ENCODE measurements at regions not wholly inside any gene's neighbourhood (a gene's known extent, or its start where the extent isn't known, plus 50 kb on each side); places are given as distances from the start of the nearest gene placed in this dataset.

- TF ChIP-seq CTCF (IDR thresholded peaks at IDR 0.05; ENCODE audit: low read depth, low read length), result peak; percentile 71
- TF ChIP-seq, protein P1, sequence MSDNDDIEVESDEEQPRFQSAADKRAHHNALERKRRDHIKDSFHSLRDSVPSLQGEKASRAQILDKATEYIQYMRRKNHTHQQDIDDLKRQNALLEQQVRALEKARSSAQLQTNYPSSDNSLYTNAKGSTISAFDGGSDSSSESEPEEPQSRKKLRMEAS (IDR thresholded peaks at IDR 0.05; ENCODE audit: low read depth, low read length), result no peak
- no peak overlapping the region for H3K4me3 ChIP-seq (ENCODE audit: low read depth, low read length)
- peak; percentile 70 for DNase-seq (ENCODE audit: low read depth)
These were observed 94.0 kb downstream of the ACTL7B start for GRCh38 chr9:108761655-108762347.

GRCh38 chr9:108760841-108761240 is 94.9 kb downstream of the ACTL7B start:
- no peak for TF ChIP-seq CTCF (IDR thresholded peaks at IDR 0.05; ENCODE audit: low read depth, low read length)
- TF ChIP-seq, protein P1 (IDR thresholded peaks at IDR 0.05; ENCODE audit: low read depth, low read length), result no peak
- TF ChIP-seq MYC (IDR thresholded peaks at IDR 0.05; ENCODE audit: low read depth, low read length), result no peak
- TF ChIP-seq POLR2A (IDR thresholded peaks at IDR 0.05; ENCODE audit: extremely low read depth, insufficient read length), result no peak
- H3K4me3 ChIP-seq (ENCODE audit: low read depth, low read length), result no peak overlapping the region
- no peak for DNase-seq (ENCODE audit: low read depth)

GRCh38 chr9:108759835-108760234 is 96.0 kb downstream of the ACTL7B start:
- DNase-seq (ENCODE audit: low read depth), result no peak
- TF ChIP-seq, protein P1 (IDR thresholded peaks at IDR 0.05; ENCODE audit: low read depth, low read length), result no peak
- no peak for TF ChIP-seq CTCF (IDR thresholded peaks at IDR 0.05; ENCODE audit: low read depth, low read length)
- no peak for TF ChIP-seq MYC (IDR thresholded peaks at IDR 0.05; ENCODE audit: low read depth, low read length)
- TF ChIP-seq POLR2A (IDR thresholded peaks at IDR 0.05; ENCODE audit: extremely low read depth, insufficient read length), result no peak
- H3K4me3 ChIP-seq (ENCODE audit: low read depth, low read length), result no peak overlapping the region

DNA sequence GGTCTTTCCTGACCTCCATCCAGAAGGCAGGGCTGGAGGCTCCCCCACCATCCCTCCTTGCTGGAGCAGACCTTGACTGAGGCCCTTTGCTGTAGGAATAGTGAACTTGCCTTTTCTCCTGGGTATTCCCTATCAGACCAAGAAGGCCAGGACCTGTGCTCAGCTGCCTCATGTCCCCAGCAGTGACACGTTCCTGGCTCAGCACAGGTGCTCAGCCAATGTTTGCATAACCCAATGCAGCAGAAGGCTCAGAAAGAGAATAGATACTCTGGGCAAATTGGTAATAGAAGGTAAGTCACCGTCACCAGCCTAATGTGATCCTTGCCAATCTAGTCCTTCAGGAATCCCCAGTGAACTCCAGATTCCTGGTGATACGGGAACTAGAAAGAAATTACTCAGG is 96.4 kb downstream of the ACTL7B start:
- no peak for DNase-seq (ENCODE audit: low read depth)
- TF ChIP-seq MYC (IDR thresholded peaks at IDR 0.05; ENCODE audit: low read depth, low read length) (no peak), POLR2A (IDR thresholded peaks at IDR 0.05; ENCODE audit: extremely low read depth, insufficient read length) (no peak), CTCF (IDR thresholded peaks at IDR 0.05; ENCODE audit: low read depth, low read length) (no peak)
- TF ChIP-seq, protein P1 (IDR thresholded peaks at IDR 0.05; ENCODE audit: low read depth, low read length), result no peak
- no peak overlapping the region for H3K4me3 ChIP-seq (ENCODE audit: low read depth, low read length)

DNA sequence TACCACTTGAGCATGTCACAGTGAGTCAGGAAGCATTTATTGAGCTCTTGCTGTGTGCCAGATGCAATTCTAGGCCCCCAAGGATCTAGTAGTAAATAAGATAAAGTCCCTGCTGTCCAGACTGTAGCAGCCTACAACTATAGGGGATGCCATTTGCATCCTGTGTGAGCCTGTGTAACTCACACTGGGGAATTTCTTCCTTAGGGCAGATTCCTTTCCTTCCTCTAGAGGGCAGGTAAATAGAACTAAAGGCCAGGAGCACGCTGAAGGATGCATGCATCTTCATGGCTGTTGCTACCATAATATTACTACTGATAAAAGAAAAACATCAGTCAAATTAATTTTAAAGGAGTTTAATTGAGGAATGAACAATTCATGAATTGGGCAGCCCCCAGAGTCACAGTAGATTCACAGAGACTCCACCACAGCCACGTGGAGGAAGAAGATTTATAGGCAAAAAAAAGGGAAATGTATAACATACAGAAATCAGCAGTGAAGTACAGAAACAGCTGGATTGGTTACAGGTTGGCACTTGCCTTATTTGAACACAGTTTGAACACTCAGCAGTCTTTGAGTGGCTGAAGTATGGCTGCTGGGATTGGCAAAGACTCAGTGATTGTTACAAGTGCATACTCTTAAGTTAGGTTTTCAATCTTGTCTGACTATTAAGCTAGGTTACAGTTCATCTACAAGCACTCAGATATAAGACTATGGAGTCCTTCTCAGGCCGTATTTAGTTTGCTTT is 98.9 kb downstream of the ACTL7B start:
- TF ChIP-seq, protein P1 (IDR thresholded peaks at IDR 0.05; ENCODE audit: low read depth, low read length), result no peak
- TF ChIP-seq POLR2A (IDR thresholded peaks at IDR 0.05; ENCODE audit: extremely low read depth, insufficient read length) (no peak), CTCF (IDR thresholded peaks at IDR 0.05; ENCODE audit: low read depth, low read length) (peak; percentile 17), MYC (IDR thresholded peaks at IDR 0.05; ENCODE audit: low read depth, low read length) (no peak)
- no peak for DNase-seq (ENCODE audit: low read depth)

More for the DNA sequence above, 98.9 kb downstream of the ACTL7B start:
- no peak overlapping the region for H3K4me3 ChIP-seq (ENCODE audit: low read depth, low read length)
